ENCODE measurements at regions not wholly inside any gene's neighbourhood (a gene's known extent, or its start where the extent isn't known, plus 50 kb on each side); places are given as distances from the start of the nearest gene placed in this dataset.

GRCh38 chr9:115261656-115262081, 143.7 kb upstream of the TNC start:
- TF ChIP-seq CTCF (IDR thresholded peaks at IDR 0.05; ENCODE audit: poor library complexity) = no peak
- no peak for TF ChIP-seq EZH2 (IDR thresholded peaks at IDR 0.05; ENCODE audit: borderline replicate concordance)
